HepG2 (cell line): ENCODE measurements at regions not wholly inside any gene's neighbourhood (a gene's known extent, or its start where the extent isn't known, plus 50 kb on each side); places are given as distances from the start of the nearest gene placed in this dataset.

Experiments used
- ARID5B ChIP-seq: IDR thresholded peaks from 2 replicates; pipeline ENCODE4 v1.4.0; 2020; ENCODE audit warnings: mild to moderate bottlenecking, missing genetic modification reagents
- BCLAF1 ChIP-seq: fragments of 450-650 bp; IDR thresholded peaks from 2 replicates; pipeline ENCODE4 v1.6.1; 2017; ENCODE audit warnings: mild to moderate bottlenecking
- CBFB ChIP-seq: sonication (generic); formaldehyde crosslinking; IDR thresholded peaks from 2 replicates; pipeline ENCODE4 v1.4.0; 2020; ENCODE audit warnings: missing genetic modification reagents
- PATZ1 ChIP-seq: sonication (generic); formaldehyde crosslinking; IDR thresholded peaks from 2 replicates; pipeline ENCODE4 v1.4.0; 2020; ENCODE audit warnings: missing genetic modification reagents
- PRMT3 ChIP-seq: sonication (generic); formaldehyde crosslinking; IDR thresholded peaks from 2 replicates; pipeline ENCODE4 v1.8.1; 2022; ENCODE audit warnings: low read depth, mild to moderate bottlenecking, moderate library complexity, missing genetic modification reagents, borderline replicate concordance
- SMAD9 ChIP-seq: sonication (generic); formaldehyde crosslinking; IDR thresholded peaks from 2 replicates; pipeline ENCODE4 v1.5.1; 2020; ENCODE audit warnings: mild to moderate bottlenecking, missing genetic modification reagents
- ZNF629 ChIP-seq: sonication (generic); formaldehyde crosslinking; conservative IDR thresholded peaks from 2 replicates; pipeline ENCODE4 v1.5.0; 2020; ENCODE audit warnings: missing genetic modification reagents
- TF ChIP-seq, protein P1 (sequence below): sonication (generic); formaldehyde crosslinking; IDR thresholded peaks from 2 replicates; pipeline ENCODE4 v1.4.0; 2020; ENCODE audit warnings: missing genetic modification reagents
- TF ChIP-seq, protein P2 (sequence below): sonication (generic); formaldehyde crosslinking; IDR thresholded peaks from 2 replicates; pipeline ENCODE4 v1.9.0; 2021; ENCODE audit warnings: missing genetic modification reagents, borderline replicate concordance
- TF ChIP-seq, protein P3 (sequence below): sonication (generic); formaldehyde crosslinking; IDR thresholded peaks from 2 replicates; pipeline ENCODE4 v1.5.0; 2020; ENCODE audit warnings: mild to moderate bottlenecking, missing genetic modification reagents
- TF ChIP-seq, protein P4 (sequence below): sonication (generic); formaldehyde crosslinking; IDR thresholded peaks from 2 replicates; pipeline ENCODE4 v1.4.0; 2020; ENCODE audit warnings: missing genetic modification reagents

DNA sequence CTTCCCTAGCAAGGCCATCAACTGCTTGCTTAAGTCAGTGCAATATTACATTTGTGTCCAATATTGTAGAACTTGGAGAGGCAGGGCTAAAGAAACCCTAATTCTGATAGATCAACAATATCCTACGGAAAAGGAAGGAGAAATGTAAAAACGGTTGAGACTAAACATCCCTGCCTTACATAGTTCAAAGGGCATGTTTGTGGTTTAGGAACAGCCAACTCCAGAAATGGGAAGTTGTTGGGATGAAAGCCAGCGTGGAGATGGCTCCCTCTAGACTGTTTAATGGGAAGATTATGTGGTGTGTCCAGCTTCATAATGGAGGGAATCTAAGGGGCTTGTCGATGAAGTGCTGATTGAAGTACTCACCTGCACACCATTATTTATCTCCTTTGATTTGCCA is 145.3 kb upstream of the TENT5A start (continued):
- TF ChIP-seq BCLAF1, result no peak
- peak; percentile 80 for TF ChIP-seq CBFB (CRISPR knock-in tag)
- TF ChIP-seq, protein P1, sequence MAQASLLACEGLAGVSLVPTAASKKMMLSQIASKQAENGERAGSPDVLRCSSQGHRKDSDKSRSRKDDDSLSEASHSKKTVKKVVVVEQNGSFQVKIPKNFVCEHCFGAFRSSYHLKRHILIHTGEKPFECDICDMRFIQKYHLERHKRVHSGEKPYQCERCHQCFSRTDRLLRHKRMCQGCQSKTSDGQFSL (CRISPR knock-in tag), result no peak
- peak; percentile 75; the same call in 1 of the 2 replicates for TF ChIP-seq ZNF629
- TF ChIP-seq PRMT3 (CRISPR knock-in tag), result no peak
- TF ChIP-seq PATZ1, result no peak
- peak; percentile 76 for TF ChIP-seq ARID5B (CRISPR knock-in tag)
- TF ChIP-seq SMAD9 (CRISPR knock-in tag), result no peak
- TF ChIP-seq, protein P2, sequence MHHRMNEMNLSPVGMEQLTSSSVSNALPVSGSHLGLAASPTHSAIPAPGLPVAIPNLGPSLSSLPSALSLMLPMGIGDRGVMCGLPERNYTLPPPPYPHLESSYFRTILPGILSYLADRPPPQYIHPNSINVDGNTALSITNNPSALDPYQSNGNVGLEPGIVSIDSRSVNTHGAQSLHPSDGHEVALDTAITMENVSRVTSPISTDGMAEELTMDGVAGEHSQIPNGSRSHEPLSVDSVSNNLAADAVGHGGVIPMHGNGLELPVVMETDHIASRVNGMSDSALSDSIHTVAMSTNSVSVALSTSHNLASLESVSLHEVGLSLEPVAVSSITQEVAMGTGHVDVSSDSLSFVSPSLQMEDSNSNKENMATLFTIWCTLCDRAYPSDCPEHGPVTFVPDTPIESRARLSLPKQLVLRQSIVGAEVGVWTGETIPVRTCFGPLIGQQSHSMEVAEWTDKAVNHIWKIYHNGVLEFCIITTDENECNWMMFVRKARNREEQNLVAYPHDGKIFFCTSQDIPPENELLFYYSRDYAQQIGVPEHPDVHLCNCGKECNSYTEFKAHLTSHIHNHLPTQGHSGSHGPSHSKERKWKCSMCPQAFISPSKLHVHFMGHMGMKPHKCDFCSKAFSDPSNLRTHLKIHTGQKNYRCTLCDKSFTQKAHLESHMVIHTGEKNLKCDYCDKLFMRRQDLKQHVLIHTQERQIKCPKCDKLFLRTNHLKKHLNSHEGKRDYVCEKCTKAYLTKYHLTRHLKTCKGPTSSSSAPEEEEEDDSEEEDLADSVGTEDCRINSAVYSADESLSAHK (CRISPR knock-in tag), result no peak
- TF ChIP-seq, protein P3, sequence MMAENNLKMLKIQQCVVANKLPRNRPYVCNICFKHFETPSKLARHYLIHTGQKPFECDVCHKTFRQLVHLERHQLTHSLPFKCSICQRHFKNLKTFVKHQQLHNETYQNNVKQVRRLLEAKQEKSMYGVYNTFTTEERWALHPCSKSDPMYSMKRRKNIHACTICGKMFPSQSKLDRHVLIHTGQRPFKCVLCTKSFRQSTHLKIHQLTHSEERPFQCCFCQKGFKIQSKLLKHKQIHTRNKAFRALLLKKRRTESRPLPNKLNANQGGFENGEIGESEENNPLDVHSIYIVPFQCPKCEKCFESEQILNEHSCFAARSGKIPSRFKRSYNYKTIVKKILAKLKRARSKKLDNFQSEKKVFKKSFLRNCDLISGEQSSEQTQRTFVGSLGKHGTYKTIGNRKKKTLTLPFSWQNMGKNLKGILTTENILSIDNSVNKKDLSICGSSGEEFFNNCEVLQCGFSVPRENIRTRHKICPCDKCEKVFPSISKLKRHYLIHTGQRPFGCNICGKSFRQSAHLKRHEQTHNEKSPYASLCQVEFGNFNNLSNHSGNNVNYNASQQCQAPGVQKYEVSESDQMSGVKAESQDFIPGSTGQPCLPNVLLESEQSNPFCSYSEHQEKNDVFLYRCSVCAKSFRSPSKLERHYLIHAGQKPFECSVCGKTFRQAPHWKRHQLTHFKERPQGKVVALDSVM (CRISPR knock-in tag), result no peak
- TF ChIP-seq, protein P4, sequence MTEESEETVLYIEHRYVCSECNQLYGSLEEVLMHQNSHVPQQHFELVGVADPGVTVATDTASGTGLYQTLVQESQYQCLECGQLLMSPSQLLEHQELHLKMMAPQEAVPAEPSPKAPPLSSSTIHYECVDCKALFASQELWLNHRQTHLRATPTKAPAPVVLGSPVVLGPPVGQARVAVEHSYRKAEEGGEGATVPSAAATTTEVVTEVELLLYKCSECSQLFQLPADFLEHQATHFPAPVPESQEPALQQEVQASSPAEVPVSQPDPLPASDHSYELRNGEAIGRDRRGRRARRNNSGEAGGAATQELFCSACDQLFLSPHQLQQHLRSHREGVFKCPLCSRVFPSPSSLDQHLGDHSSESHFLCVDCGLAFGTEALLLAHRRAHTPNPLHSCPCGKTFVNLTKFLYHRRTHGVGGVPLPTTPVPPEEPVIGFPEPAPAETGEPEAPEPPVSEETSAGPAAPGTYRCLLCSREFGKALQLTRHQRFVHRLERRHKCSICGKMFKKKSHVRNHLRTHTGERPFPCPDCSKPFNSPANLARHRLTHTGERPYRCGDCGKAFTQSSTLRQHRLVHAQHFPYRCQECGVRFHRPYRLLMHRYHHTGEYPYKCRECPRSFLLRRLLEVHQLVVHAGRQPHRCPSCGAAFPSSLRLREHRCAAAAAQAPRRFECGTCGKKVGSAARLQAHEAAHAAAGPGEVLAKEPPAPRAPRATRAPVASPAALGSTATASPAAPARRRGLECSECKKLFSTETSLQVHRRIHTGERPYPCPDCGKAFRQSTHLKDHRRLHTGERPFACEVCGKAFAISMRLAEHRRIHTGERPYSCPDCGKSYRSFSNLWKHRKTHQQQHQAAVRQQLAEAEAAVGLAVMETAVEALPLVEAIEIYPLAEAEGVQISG, result no peak
